ENCODE measurements at regions not wholly inside any gene's neighbourhood (a gene's known extent, or its start where the extent isn't known, plus 50 kb on each side); places are given as distances from the start of the nearest gene placed in this dataset.

DNA sequence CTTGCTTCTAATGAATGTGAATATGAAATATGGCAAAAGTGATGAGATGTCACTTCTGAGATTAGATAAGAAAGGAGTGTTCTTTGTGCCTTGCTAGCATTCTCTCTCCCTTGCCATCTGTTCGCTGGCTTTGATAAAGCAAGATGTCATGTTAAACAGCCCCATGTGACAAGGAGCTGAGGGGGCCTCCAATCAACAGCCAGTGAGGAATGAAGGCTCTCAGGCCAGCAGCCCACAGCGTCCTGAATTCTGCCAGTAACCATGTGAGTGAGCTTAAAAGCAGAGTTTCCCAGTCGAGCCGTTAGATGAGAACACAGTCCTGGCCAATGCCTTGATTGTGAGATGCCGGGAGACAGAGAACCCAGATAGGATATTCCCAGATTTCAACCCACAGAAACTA is 198.8 kb downstream of the IRS1 start:
- DNase-seq (ENCODE audit: low spot score), result no peak
- H3K4me3 ChIP-seq, result no peak overlapping the region
- TF ChIP-seq, protein P1, sequence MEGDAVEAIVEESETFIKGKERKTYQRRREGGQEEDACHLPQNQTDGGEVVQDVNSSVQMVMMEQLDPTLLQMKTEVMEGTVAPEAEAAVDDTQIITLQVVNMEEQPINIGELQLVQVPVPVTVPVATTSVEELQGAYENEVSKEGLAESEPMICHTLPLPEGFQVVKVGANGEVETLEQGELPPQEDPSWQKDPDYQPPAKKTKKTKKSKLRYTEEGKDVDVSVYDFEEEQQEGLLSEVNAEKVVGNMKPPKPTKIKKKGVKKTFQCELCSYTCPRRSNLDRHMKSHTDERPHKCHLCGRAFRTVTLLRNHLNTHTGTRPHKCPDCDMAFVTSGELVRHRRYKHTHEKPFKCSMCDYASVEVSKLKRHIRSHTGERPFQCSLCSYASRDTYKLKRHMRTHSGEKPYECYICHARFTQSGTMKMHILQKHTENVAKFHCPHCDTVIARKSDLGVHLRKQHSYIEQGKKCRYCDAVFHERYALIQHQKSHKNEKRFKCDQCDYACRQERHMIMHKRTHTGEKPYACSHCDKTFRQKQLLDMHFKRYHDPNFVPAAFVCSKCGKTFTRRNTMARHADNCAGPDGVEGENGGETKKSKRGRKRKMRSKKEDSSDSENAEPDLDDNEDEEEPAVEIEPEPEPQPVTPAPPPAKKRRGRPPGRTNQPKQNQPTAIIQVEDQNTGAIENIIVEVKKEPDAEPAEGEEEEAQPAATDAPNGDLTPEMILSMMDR (IDR thresholded peaks at IDR 0.05), result no peak
- H3K27ac ChIP-seq, result no peak overlapping the region

DNA sequence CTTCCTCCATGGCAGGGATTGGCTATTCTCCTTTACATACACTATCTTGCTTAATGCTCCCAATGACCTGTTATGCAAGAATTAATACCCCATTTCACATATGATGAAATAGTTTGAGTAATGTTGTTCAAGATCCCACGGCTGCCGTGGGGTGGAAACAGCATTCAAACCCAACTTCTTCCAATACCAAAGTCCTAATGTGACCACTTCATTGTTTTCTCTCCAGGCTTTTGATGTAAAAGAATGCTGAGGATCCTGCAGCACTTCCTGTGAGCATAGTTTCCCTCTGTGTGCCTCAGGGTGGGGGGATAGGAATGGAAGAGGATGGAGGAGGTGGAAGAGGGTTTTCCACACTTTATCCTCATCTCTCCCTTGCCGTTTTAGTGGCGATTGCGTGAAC is 199.4 kb downstream of the IRS1 start:
- TF ChIP-seq, protein P1 (IDR thresholded peaks at IDR 0.05), result no peak
- Histone ChIP-seq H3K4me3 (no peak overlapping the region), H3K27ac (no peak overlapping the region)
- DNase-seq (ENCODE audit: low spot score), result no peak

DNA sequence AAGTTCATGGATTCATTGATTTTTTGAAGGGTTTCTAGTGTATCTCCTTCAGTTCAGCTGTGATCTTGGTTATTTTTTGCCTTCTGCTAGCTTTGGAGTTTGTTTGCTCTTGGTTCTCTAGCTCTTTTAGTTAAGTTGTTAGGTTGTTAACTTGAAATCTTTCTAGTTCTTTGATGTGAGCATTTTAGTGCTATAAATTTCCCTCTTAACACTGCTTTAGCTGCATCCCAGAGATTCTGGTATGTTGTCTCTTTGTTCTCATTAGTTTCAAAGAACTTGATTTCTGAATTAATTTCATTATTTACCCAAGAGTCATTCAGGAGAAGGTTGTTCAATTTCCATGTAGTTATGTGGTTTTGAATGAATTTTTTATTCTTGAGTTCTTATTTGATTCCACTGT is 210.6 kb downstream of the IRS1 start:
- Histone ChIP-seq H3K27ac (no peak overlapping the region), H3K4me3 (no peak overlapping the region)
- TF ChIP-seq, protein P1 (IDR thresholded peaks at IDR 0.05), result no peak
- no peak for DNase-seq (ENCODE audit: low spot score)

DNA sequence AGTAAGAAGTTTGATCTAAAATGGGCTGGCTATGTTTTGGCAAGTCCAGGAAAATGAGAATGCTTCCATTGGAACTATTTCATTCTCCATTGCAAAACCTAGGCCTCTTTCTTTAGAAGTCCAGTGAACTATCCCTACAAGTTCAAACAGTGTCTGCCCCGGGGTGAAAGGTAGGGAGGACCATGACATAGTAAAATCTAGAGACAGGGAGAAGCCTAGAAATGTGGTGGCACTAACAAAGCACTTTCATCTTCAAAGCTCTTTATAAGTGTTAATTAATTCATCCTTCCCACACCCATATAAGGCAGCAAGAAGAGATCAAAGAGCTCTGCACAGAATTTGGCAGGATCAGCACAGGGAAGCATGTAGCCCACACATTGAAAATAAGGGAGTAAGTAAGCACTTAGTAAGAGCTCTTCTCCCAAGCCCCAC is 214.5 kb downstream of the IRS1 start:
- Histone ChIP-seq H3K27ac (no peak overlapping the region), H3K4me3 (no peak overlapping the region)
- DNase-seq (ENCODE audit: low spot score), result no peak
- TF ChIP-seq, protein P1 (IDR thresholded peaks at IDR 0.05), result no peak

DNA sequence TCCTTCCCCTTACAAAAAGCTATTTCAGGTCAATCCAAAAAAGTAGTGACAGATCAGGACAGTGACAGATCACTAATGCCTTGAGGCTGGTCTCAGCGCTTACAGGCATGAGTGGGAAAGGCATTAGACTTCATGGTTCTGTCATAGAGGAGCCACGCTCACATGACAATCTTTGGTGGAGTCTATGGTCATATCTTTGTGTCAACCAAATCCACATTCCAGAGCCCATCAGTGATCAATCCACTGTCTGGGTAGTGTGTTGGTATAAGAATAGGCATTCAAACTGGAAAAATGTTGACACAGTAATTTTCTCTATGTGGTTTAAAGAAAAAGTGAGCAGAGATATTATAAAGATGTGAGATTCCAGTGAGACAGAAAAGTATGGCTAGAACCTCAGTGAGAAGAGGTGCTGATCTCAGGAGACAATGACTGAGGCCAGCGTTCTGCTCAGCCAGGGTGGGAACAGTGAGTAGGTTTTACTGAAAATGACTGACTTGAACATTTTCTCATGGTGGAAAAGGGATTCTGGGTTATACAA is 215.0 kb downstream of the IRS1 start:
- TF ChIP-seq, protein P1 (IDR thresholded peaks at IDR 0.05), result no peak
- DNase-seq (ENCODE audit: low spot score), result no peak
- Histone ChIP-seq H3K27ac (no peak overlapping the region), H3K4me3 (no peak overlapping the region)

DNA sequence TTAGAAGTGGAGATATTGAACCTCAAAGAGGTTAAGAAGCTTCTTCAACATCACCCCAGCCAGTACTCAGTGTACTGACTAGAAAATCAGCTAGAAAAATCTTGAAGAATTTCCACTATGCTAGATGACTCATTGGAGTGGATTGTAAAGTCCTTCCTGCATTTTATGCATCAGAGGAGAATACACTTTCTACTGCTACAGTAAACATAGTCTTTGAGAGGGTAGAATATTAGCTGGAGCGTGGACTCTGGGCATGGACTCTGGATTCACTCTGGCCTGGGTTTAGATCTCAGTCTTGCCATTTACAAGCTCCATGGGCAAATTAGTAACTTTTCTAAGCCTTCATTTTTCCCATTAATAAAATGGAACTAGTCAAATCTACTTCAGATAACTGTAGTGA is 215.9 kb downstream of the IRS1 start:
- TF ChIP-seq, protein P1 (IDR thresholded peaks at IDR 0.05), result no peak
- Histone ChIP-seq H3K27ac (no peak overlapping the region), H3K4me3 (no peak overlapping the region)
- DNase-seq (ENCODE audit: low spot score), result no peak

DNA sequence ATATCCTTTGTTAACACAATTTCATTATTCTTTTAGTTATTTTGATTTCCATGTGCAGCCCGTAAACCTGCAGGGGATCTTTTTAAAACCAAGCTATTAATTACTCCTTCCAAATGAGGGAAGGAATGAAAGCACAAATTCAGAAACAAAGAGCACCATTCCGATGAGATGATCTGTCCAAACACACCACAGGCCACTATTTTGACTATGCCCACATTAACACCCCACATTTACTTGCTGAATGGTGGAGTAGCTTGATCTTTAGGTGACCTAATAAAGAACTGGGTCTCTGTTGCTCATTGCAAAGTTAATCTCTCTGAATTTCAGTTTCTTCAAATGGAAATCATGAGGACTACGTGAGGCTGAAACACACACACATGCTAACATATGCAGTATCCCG is 218.0 kb downstream of the IRS1 start:
- no peak overlapping the region for H3K27ac ChIP-seq
- TF ChIP-seq, protein P1 (IDR thresholded peaks at IDR 0.05), result no peak
- H3K4me3 ChIP-seq, result no peak overlapping the region
- no peak for DNase-seq (ENCODE audit: low spot score)

All from coronary artery (tissue), 2 donors.